Transverse colon (tissue), 4 donors: ENCODE measurements at regions not wholly inside any gene's neighbourhood (a gene's known extent, or its start where the extent isn't known, plus 50 kb on each side); places are given as distances from the start of the nearest gene placed in this dataset.

Source experiments
- DNase-seq: peaks from one replicate; pipeline ENCODE4 v3.0.0-alpha.2; 2019
- H3K27ac ChIP-seq, 4 donors: fragments of 200-600 bp; sonication (generic); 2 replicates each; pipeline ENCODE4 v1.5.1; 2016 to 2018; ENCODE audit warnings: inconsistent platforms in 4 of 4
- H3K27me3 ChIP-seq: fragments of 200-600 bp; sonication (generic); 2 replicates; pipeline ENCODE4 v1.5.1; 2017; ENCODE audit warnings: inconsistent platforms
- H3K36me3 ChIP-seq, 4 donors: fragments of 200-600 bp; sonication (generic); 2 replicates each; pipeline ENCODE4 v1.5.1; 2017 to 2019; ENCODE audit warnings: inconsistent platforms in 4 of 4
- H3K4me1 ChIP-seq, 4 donors: fragments of 200-600 bp; sonication (generic); 2 replicates each; pipeline ENCODE4 v1.5.1; 2017 to 2020; ENCODE audit warnings: inconsistent platforms in 4 of 4
- H3K4me3 ChIP-seq, 4 donors: fragments of 200-600 bp; sonication (generic); 1 replicate in 1 of 4; 2 replicates in 3 of 4; pipeline versions ENCODE4 v1.5.1 to v1.6.1; 2017 to 2019; ENCODE audit warnings: inconsistent platforms in 4 of 4
- H3K9me3 ChIP-seq, 2 donors: fragments of 200-600 bp; sonication (generic); 2 replicates each; pipeline ENCODE4 v1.5.1; 2017 to 2019; ENCODE audit warnings: inconsistent platforms in 2 of 2
- EP300 ChIP-seq: sonication (generic); formaldehyde crosslinking; IDR thresholded peaks from one replicate; pipeline ENCODE4 v1.6.1; 2017; ENCODE audit warnings: antibody characterized with exemption, low read depth
- POLR2A ChIP-seq: fragments of 450-650 bp; IDR thresholded peaks from one replicate; pipeline ENCODE4 v1.6.1; 2016; ENCODE audit warnings: antibody characterized with exemption, mild to moderate bottlenecking, moderate library complexity
- POLR2AphosphoS5 ChIP-seq, 3 donors: sonication (generic); formaldehyde crosslinking; IDR thresholded peaks; one replicate each; pipeline ENCODE4 v1.6.1; 2016; ENCODE audit warnings: antibody characterized with exemption in 3 of 3
- WGBS, 2 donors: methylation state at CpG; one replicate each; pipeline ENCODE4 v1.1.5; 2018; ENCODE audit warnings: low coverage in 1 of 2; 5-methylcytosine and 5-hydroxymethylcytosine counted together
- in situ Hi-C, 4 donors: fragments of 200-750 bp; cut with MboI; loops; one replicate each; pipeline versions ENCODE4 v1.15.0 to v1.15.1; 2017; ENCODE audit warnings: low sequenced_read_pairs in 3 of 4, low pct_ligation_motif_present in 1 of 4, low pct_unique_long_range_greater_than_20kb in 1 of 4
- intact Hi-C: fragments of 100-400 bp; cut with DNase I; formaldehyde crosslinking; loops from one replicate; pipeline ENCODE4 v1.15.1; 2023; ENCODE audit warnings: low total_unique reads
- TF ChIP-seq, protein P1 (sequence below), 5 experiments: fragments of 200-600 bp in 3 of 5; fragments of 450-650 bp in 2 of 5; sonication (generic) in 3 of 5; IDR thresholded peaks; 1 replicate in 2 of 5; 2 replicates in 3 of 5; pipeline ENCODE4 v1.5.1; 2016 to 2017; ENCODE audit warnings: antibody characterized with exemption in 5 of 5, inconsistent platforms in 3 of 5, mild to moderate bottlenecking in 2 of 5, moderate library complexity in 1 of 5

DNA sequence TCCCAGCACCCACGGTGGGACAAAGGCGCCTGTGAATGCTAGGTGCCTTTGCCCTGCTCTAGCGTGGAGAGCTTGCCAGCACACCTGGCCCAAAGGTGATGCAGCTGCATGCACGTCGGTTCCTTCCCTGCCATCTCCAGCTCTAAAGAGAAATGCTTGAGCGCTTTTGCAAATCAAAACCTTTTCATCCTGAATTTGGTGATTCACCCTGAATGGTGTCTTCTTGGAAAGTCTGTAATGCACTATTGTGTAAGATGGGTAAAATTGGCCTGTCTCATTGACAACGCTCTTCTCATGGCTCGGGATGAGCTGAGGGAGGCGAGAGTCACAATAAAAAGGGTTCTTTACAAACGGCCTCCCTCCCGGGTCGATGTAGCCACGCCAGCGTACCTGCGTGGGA is 103.1 kb upstream of the ID4 start:
- Histone ChIP-seq H3K27ac (no peak overlapping the region), H3K36me3 (no peaks in the 10 kb centered on the region), H3K4me1 (no peaks in the 10 kb centered on the region), H3K27me3 (no peaks in the 10 kb centered on the region), H3K4me3 (no peak overlapping the region), H3K9me3 (no peaks in the 10 kb centered on the region)
- TF ChIP-seq POLR2AphosphoS5 (IDR thresholded peaks at IDR 0.05) = no peak
- TF ChIP-seq POLR2A = no peak
- no peak for TF ChIP-seq EP300
- TF ChIP-seq, protein P1, sequence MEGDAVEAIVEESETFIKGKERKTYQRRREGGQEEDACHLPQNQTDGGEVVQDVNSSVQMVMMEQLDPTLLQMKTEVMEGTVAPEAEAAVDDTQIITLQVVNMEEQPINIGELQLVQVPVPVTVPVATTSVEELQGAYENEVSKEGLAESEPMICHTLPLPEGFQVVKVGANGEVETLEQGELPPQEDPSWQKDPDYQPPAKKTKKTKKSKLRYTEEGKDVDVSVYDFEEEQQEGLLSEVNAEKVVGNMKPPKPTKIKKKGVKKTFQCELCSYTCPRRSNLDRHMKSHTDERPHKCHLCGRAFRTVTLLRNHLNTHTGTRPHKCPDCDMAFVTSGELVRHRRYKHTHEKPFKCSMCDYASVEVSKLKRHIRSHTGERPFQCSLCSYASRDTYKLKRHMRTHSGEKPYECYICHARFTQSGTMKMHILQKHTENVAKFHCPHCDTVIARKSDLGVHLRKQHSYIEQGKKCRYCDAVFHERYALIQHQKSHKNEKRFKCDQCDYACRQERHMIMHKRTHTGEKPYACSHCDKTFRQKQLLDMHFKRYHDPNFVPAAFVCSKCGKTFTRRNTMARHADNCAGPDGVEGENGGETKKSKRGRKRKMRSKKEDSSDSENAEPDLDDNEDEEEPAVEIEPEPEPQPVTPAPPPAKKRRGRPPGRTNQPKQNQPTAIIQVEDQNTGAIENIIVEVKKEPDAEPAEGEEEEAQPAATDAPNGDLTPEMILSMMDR (IDR thresholded peaks at IDR 0.05) = no peak
- in situ Hi-C loops (no loop called here), intact Hi-C loops (no loop called here)
- DNase-seq = no peak
- 89 to 91% methylated on average over 8 to 15 of the region's 15 CpGs for WGBS, 2 donors

DNA sequence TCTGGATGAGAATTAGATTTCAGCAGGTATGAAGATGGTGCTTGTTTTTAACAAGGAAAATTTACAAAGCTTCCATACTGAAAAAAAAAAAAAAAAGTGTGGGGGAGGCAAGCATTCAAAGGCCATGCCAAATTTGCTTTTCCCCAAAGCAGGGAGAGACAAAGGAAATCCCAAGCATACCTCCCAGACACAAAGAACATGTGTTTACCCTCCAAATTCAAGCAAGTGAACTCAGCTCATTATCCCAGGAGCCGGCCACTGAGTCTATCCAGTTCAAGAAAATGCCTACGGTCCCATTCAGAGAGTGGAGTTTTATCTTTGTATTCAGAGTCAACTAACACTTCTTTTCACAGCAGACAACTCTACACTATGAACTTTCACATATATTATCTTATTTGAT is 102.7 kb upstream of the ID4 start:
- Histone ChIP-seq H3K27ac (no peak overlapping the region), H3K27me3 (no peaks in the 10 kb centered on the region)
- 97% methylated on average over 2 of the region's 2 CpGs; no CpG with 5 or more reads in 1 of the 2 donors for WGBS, 2 donors

DNA sequence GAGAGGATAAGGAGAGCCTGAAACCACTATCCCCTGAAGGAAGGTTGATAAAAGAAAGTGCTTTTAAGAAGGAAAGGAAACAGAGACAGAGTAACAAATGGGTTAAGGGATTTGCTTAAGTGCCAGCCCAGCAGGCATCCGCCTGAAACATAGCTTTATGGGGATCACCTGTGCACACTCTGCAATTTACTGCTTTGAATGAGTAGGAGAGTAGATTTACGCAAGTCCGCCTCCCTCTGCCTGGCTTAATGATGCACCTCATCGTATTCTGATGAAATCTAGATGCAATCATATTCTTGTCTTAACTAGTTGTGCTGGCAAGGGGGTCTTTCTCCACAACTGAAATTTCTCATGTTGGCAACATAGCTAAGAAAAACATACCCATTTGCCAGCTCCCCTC is 101.1 kb upstream of the ID4 start:
- TF ChIP-seq, protein P1 (IDR thresholded peaks at IDR 0.05) = no peak
- TF ChIP-seq POLR2AphosphoS5 (IDR thresholded peaks at IDR 0.05) = no peak
- TF ChIP-seq EP300 = no peak
- TF ChIP-seq POLR2A = no peak
- DNase-seq = no peak
- H3K27ac ChIP-seq = no peak overlapping the region
- in situ Hi-C loops = no loop called here
- WGBS, 2 donors = 66 to 84% methylated on average over 3 to 4 of the region's 4 CpGs
- no peaks in the 10 kb centered on the region for H3K36me3 ChIP-seq
- intact Hi-C loops = loop anchor here (1.0 kb wide), 1 partner anchor 22 kb away; no protein-coding TSS in a partner anchor
- no peaks in the 10 kb centered on the region for H3K27me3 ChIP-seq
- H3K4me3 ChIP-seq = no peak overlapping the region
- H3K9me3 ChIP-seq = no peaks in the 10 kb centered on the region
- no peaks in the 10 kb centered on the region for H3K4me1 ChIP-seq

More for the DNA sequence above, 102.7 kb upstream of the ID4 start:
- Histone ChIP-seq H3K36me3 (no peaks in the 10 kb centered on the region), H3K4me3 (no peak overlapping the region), H3K9me3 (no peaks in the 10 kb centered on the region), H3K4me1 (no peaks in the 10 kb centered on the region)
- DNase-seq = no peak
- in situ Hi-C loops = no loop called here
- intact Hi-C loops = no loop called here
- TF ChIP-seq POLR2AphosphoS5 (IDR thresholded peaks at IDR 0.05) (no peak), EP300 (no peak), POLR2A (no peak)
- TF ChIP-seq, protein P1 (IDR thresholded peaks at IDR 0.05) = no peak

DNA sequence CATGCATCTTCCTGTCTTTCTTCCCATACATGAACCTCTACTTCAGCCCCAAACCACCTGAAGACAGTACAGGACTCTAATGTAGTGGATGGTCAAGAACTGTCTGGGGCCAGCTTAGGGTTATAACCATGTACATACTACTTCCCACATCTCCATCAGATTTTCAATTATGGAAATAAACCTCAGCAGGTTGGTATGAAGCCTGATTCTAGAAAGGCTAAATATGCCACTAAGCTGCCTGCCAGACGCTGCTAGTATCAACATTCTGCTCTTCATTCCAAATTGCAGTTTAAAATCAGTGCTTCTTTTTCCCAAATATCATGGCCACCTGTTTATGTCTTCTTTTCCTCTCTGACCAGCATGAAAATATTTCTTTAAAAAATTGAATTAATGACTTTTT is 99.2 kb upstream of the ID4 start:
- Histone ChIP-seq H3K4me1 (no peaks in the 10 kb centered on the region), H3K4me3 (no peak overlapping the region), H3K36me3 (no peaks in the 10 kb centered on the region), H3K27me3 (no peaks in the 10 kb centered on the region), H3K9me3 (no peaks in the 10 kb centered on the region), H3K27ac (no peak overlapping the region)
- TF ChIP-seq, protein P1 (IDR thresholded peaks at IDR 0.05) = no peak
- TF ChIP-seq POLR2A = no peak
- no peak for TF ChIP-seq EP300
- TF ChIP-seq POLR2AphosphoS5 (IDR thresholded peaks at IDR 0.05) = no peak
- no peak for DNase-seq
- in situ Hi-C loops = no loop called here
- intact Hi-C loops = no loop called here
- 33 to 63% methylated on average over 1 of the region's 1 CpG for WGBS, 2 donors
